WTC11 (cell line): ENCODE measurements at regions not wholly inside any gene's neighbourhood (a gene's known extent, or its start where the extent isn't known, plus 50 kb on each side); places are given as distances from the start of the nearest gene placed in this dataset.
"Not testable (repeated sequence)": the region's sequence is repeated elsewhere in the genome, so short reads cannot be mapped to it uniquely, and the experiment has no call there.

ENCODE experiments used
- ATAC-seq: fragments of 200-7000 bp; cut with Tn5 transposase; 2 replicates; pipeline ENCODE4 v1.10.0; 2021; ENCODE audit warnings: mild to moderate bottlenecking, moderate library complexity
- CTCF ChIA-PET: fragments of 300-600 bp; sonication (Branson Sonifier 250); formaldehyde crosslinking; loops from one replicate; lab custom pipeline; 2021; ENCODE audit warnings: antibody characterized with exemption; lab: Charles Lee
- POLR2A ChIA-PET: fragments of 350-600 bp; sonication (Branson Sonifier 250); formaldehyde crosslinking; loops from one replicate; lab custom pipeline; 2021; ENCODE audit warnings: antibody characterized with exemption; lab: Charles Lee
- DNase-seq: peaks from one replicate; pipeline ENCODE4 v3.0.0; 2021; ENCODE audit warnings: low spot score
- H3K27ac Mint-ChIP-seq: 2 replicates; pipeline ENCODE4 v1.8.0; 2021; ENCODE audit warnings: mixed read lengths
- H3K27me3 Mint-ChIP-seq: 2 replicates; pipeline ENCODE4 v1.8.0; 2021; ENCODE audit warnings: low read depth, mild to moderate bottlenecking, moderate library complexity, mixed read lengths
- H3K36me3 Mint-ChIP-seq: 2 replicates; pipeline ENCODE4 v1.8.0; 2021; ENCODE audit warnings: mixed read lengths
- H3K4me1 Mint-ChIP-seq: 2 replicates; pipeline ENCODE4 v1.8.0; 2022; ENCODE audit warnings: mixed read lengths
- H3K4me3 Mint-ChIP-seq: 2 replicates; pipeline ENCODE4 v1.8.0; 2021; ENCODE audit warnings: mild to moderate bottlenecking, moderate library complexity, mixed read lengths
- H3K9me3 Mint-ChIP-seq: 2 replicates; pipeline ENCODE4 v1.8.0; 2021; ENCODE audit warnings: mixed read lengths
- ATF1 ChIP-seq: sonication (generic); formaldehyde crosslinking; IDR thresholded peaks from 2 replicates; pipeline ENCODE4 v1.8.1; 2023; ENCODE audit warnings: mild to moderate bottlenecking, moderate library complexity, missing genetic modification reagents
- CREB1 ChIP-seq: sonication (generic); formaldehyde crosslinking; IDR thresholded peaks from 2 replicates; pipeline ENCODE4 v1.8.0; 2023; ENCODE audit warnings: mild to moderate bottlenecking, missing genetic modification reagents
- ETV6 ChIP-seq: sonication (generic); formaldehyde crosslinking; IDR thresholded peaks from 2 replicates; pipeline ENCODE4 v1.8.1; 2022; ENCODE audit warnings: mild to moderate bottlenecking, missing genetic modification reagents
- FOXK1 ChIP-seq: sonication (generic); formaldehyde crosslinking; IDR thresholded peaks from 2 replicates; pipeline ENCODE4 v1.8.0; 2022; ENCODE audit warnings: mild to moderate bottlenecking, moderate library complexity, missing genetic modification reagents
- HMGA2 ChIP-seq: fragments of 250-450 bp; sonication (Bioruptor Pico); IDR thresholded peaks from 2 replicates; pipeline ENCODE4 v1.4.0; 2021; ENCODE audit warnings: mild to moderate bottlenecking, moderate library complexity
- IRF2 ChIP-seq: sonication (generic); formaldehyde crosslinking; IDR thresholded peaks from 2 replicates; pipeline ENCODE4 v1.8.0; 2022; ENCODE audit warnings: low read depth, missing genetic modification reagents, borderline replicate concordance
- MXD4 ChIP-seq: fragments of 250-450 bp; sonication (Bioruptor Pico); IDR thresholded peaks from 2 replicates; pipeline ENCODE4 v1.8.0; 2021; ENCODE audit warnings: mild to moderate bottlenecking, moderate library complexity, borderline replicate concordance
- NFE2L1 ChIP-seq: sonication (generic); formaldehyde crosslinking; IDR thresholded peaks from 2 replicates; pipeline ENCODE4 v1.8.1; 2023; ENCODE audit warnings: missing genetic modification reagents
- RORB ChIP-seq: fragments of 250-450 bp; sonication (Bioruptor Pico); IDR thresholded peaks from 2 replicates; pipeline ENCODE4 v1.9.0; 2021; ENCODE audit warnings: mild to moderate bottlenecking
- SOX15 ChIP-seq: fragments of 250-450 bp; sonication (Bioruptor Pico); IDR thresholded peaks from 2 replicates; pipeline ENCODE4 v1.9.0; 2021; ENCODE audit warnings: mild to moderate bottlenecking
- SP1 ChIP-seq: sonication (generic); formaldehyde crosslinking; conservative IDR thresholded peaks from 2 replicates; pipeline ENCODE4 v1.8.1; 2022; ENCODE audit warnings: missing genetic modification reagents
- ZNF232 ChIP-seq: sonication (generic); formaldehyde crosslinking; IDR thresholded peaks from 2 replicates; pipeline ENCODE4 v1.8.0; 2022; ENCODE audit warnings: mild to moderate bottlenecking, missing genetic modification reagents
- ZNF317 ChIP-seq: sonication (generic); formaldehyde crosslinking; IDR thresholded peaks from 2 replicates; pipeline ENCODE4 v1.8.1; 2023; ENCODE audit warnings: low read depth, mild to moderate bottlenecking, moderate library complexity, missing genetic modification reagents, borderline replicate concordance
- TF ChIP-seq, protein P1 (sequence below): sonication (generic); formaldehyde crosslinking; IDR thresholded peaks from 2 replicates; pipeline ENCODE4 v1.8.1; 2023; ENCODE audit warnings: mild to moderate bottlenecking, missing genetic modification reagents, moderate library complexity
- TF ChIP-seq, protein P2 (sequence below): fragments of 250-450 bp; sonication (Bioruptor Pico); conservative IDR thresholded peaks from 2 replicates; pipeline ENCODE4 v1.9.0; 2021; ENCODE audit warnings: mild to moderate bottlenecking
- TF ChIP-seq, protein P3 (sequence below): sonication (generic); formaldehyde crosslinking; IDR thresholded peaks from 2 replicates; pipeline ENCODE4 v1.8.1; 2023; ENCODE audit warnings: mild to moderate bottlenecking, missing genetic modification reagents
- TF ChIP-seq, protein P4 (sequence below): sonication (generic); formaldehyde crosslinking; IDR thresholded peaks from 2 replicates; pipeline ENCODE4 v1.8.1; 2022; ENCODE audit warnings: missing genetic modification reagents, borderline replicate concordance
- TF ChIP-seq, protein P5 (sequence below): sonication (generic); formaldehyde crosslinking; IDR thresholded peaks from 2 replicates; pipeline ENCODE4 v1.8.1; 2022; ENCODE audit warnings: low read depth, missing genetic modification reagents, borderline replicate concordance

DNA sequence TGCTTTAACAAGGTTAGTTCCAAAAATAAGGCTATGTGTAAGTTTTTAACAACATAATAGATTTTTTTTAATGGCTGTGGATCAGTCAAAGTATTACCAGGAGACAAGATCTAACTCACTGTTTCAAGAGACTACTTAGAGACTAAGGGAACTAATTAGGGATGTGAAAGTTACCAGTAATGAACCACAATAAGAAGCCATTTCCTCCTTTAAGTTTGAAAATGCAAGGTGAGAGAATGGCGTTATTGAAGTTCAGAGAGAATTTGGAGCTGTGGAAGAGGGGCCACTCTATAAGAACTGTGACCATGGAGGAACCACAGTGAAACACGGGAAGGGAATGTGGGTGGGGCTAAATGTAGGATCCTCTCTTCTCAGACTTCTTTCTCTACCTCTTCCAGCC is 624.2 kb downstream of the GLUD2 start (continued):
- TF ChIP-seq HMGA2 (CRISPR knock-in tag), result no peak

DNA sequence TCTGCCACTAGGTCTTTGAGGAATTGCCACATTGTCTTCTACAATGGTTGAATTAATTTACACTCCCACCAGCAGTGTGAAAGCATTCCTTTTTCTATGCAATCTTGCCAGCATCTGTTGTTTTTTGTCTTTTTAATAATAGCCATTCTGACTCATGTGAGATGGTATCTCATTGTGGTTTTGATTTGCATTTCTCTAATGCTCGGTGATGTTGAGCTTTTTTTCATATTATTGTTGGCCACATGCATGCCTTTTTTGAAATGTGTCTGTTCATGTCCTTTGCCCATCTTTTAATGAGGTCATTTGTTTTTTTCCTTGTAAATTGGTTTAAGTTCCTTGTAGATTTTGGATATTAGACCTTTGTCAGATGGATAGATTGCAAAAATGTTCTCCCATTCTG is 661.8 kb downstream of the GLUD2 start:
- H3K4me3 Mint-ChIP-seq, ATAC-seq, CTCF ChIA-PET, DNase-seq, H3K4me1 Mint-ChIP-seq, POLR2A ChIA-PET, H3K27ac Mint-ChIP-seq, H3K27me3 Mint-ChIP-seq: not testable (repeated sequence)
- H3K9me3 Mint-ChIP-seq, result peaks cover 29% of the 10 kb centered on the region
- peaks cover 10% of the 10 kb centered on the region for H3K36me3 Mint-ChIP-seq

DNA sequence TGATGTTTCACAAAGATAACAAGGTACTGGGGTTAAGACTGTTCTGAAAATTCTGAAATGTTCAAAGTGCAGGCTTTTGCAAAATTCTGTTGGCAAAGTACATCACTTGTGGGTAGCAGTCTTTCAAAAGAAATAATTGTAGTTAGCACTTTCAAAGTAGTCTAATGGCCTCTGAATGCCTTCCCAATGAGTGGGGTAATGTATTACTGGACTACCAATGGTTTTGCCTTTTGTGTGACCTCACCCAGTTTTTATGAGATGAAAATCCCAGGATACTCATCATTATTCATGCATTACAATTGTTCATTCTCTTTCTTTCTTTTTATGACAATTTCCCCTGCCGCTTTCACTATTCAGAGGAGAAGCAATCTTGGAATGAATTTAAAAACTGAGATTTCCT is 686.1 kb downstream of the GLUD2 start:
- CTCF ChIA-PET, result no interaction called here

DNA sequence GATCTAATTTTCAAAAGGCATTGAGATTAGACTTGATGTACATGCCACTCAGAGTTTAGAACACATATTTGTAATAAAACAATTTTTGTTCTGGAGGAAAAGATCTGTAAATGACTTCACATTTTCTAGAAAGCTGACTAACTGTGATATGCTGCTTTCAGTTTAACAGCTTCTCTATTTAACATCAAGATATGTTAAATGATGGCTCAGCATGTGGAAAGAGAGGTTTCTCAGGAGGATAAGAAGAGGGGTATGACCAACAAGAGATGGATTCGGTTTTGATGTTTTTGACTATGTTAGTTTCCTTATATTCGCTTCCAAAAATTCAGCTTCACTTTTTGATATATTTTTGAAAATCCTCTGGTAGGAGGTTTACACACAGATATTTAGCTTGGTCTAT is 698.7 kb downstream of the GLUD2 start:
- Mint-ChIP-seq H3K4me1 (no peaks in the 10 kb centered on the region), H3K9me3 (peaks cover 8% of the 10 kb centered on the region; the same call in 1 of the 2 replicates), H3K27ac (no peak overlapping the region), H3K4me3 (no peak overlapping the region), H3K36me3 (no peaks in the 10 kb centered on the region; the same call in 1 of the 2 replicates), H3K27me3 (no peaks in the 10 kb centered on the region)
- ATAC-seq, result no peak
- CTCF ChIA-PET, result no interaction called here
- no peak for DNase-seq
- POLR2A ChIA-PET, result no interaction called here
- no peak for TF ChIP-seq FOXK1 (CRISPR knock-in tag)
- no peak for TF ChIP-seq SOX15
- TF ChIP-seq SP1 (CRISPR knock-in tag), result no peak
- TF ChIP-seq ETV6 (CRISPR knock-in tag), result no peak
- no peak for TF ChIP-seq ZNF232 (CRISPR knock-in tag)
- TF ChIP-seq, protein P1, sequence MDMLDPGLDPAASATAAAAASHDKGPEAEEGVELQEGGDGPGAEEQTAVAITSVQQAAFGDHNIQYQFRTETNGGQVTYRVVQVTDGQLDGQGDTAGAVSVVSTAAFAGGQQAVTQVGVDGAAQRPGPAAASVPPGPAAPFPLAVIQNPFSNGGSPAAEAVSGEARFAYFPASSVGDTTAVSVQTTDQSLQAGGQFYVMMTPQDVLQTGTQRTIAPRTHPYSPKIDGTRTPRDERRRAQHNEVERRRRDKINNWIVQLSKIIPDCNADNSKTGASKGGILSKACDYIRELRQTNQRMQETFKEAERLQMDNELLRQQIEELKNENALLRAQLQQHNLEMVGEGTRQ (CRISPR knock-in tag), result no peak
- no peak for TF ChIP-seq ZNF317 (CRISPR knock-in tag)
- no peak for TF ChIP-seq CREB1 (CRISPR knock-in tag)

More for the DNA sequence above, 686.1 kb downstream of the GLUD2 start:
- ATAC-seq, result no peak
- Mint-ChIP-seq H3K4me3 (no peak overlapping the region), H3K4me1 (no peaks in the 10 kb centered on the region), H3K27me3 (no peaks in the 10 kb centered on the region; the same call in 1 of the 2 replicates), H3K27ac (no peak overlapping the region), H3K9me3 (no peaks in the 10 kb centered on the region), H3K36me3 (no peaks in the 10 kb centered on the region)
- TF ChIP-seq, protein P2, sequence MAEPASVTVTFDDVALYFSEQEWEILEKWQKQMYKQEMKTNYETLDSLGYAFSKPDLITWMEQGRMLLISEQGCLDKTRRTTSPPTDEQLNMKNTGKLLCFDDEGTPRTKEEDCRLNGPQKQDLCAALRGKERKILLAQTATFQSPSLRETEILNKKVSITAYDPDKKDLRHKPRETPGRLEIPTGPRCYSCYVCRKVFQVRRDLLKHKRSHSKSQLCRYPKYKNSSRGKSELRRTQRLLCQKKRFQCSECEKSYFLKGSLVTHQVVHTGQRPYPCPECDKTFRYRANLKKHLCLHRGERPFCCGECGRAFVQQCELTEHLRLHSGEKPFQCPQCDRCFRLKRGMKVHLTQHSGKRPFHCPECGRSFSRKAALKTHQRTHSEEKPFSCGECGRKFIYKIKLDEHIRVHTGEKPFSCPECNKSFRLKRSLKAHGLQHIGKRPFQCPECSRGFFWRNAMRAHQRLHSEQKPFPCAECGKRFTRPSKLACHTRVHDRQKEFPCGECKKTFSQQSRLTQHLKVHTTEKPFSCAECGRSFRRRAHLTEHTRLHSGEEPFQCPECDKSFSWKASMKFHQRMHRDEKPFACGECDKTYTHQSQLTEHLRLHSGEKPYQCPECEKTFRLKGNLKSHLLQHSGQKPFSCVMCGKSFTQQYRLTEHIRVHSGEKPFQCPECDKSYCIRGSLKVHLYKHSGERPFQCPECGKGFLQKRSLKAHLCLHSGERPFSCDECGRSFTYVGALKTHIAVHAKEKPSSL (CRISPR knock-in tag), result no peak
- TF ChIP-seq, protein P3, sequence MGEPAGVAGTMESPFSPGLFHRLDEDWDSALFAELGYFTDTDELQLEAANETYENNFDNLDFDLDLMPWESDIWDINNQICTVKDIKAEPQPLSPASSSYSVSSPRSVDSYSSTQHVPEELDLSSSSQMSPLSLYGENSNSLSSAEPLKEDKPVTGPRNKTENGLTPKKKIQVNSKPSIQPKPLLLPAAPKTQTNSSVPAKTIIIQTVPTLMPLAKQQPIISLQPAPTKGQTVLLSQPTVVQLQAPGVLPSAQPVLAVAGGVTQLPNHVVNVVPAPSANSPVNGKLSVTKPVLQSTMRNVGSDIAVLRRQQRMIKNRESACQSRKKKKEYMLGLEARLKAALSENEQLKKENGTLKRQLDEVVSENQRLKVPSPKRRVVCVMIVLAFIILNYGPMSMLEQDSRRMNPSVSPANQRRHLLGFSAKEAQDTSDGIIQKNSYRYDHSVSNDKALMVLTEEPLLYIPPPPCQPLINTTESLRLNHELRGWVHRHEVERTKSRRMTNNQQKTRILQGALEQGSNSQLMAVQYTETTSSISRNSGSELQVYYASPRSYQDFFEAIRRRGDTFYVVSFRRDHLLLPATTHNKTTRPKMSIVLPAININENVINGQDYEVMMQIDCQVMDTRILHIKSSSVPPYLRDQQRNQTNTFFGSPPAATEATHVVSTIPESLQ (CRISPR knock-in tag), result no peak
- TF ChIP-seq ZNF317 (CRISPR knock-in tag), result no peak
- no peak for TF ChIP-seq MXD4 (CRISPR knock-in tag)
- TF ChIP-seq RORB (CRISPR knock-in tag), result no peak
- TF ChIP-seq, protein P4, sequence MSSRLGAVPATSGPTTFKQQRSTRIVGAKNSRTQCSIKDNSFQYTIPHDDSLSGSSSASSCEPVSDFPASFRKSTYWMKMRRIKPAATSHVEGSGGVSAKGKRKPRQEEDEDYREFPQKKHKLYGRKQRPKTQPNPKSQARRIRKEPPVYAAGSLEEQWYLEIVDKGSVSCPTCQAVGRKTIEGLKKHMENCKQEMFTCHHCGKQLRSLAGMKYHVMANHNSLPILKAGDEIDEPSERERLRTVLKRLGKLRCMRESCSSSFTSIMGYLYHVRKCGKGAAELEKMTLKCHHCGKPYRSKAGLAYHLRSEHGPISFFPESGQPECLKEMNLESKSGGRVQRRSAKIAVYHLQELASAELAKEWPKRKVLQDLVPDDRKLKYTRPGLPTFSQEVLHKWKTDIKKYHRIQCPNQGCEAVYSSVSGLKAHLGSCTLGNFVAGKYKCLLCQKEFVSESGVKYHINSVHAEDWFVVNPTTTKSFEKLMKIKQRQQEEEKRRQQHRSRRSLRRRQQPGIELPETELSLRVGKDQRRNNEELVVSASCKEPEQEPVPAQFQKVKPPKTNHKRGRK (CRISPR knock-in tag), result no peak
- TF ChIP-seq FOXK1 (CRISPR knock-in tag), result no peak
- no peak for TF ChIP-seq NFE2L1 (CRISPR knock-in tag)
- no peak for TF ChIP-seq IRF2 (CRISPR knock-in tag)
- TF ChIP-seq ETV6 (CRISPR knock-in tag), result no peak
- TF ChIP-seq, protein P5, sequence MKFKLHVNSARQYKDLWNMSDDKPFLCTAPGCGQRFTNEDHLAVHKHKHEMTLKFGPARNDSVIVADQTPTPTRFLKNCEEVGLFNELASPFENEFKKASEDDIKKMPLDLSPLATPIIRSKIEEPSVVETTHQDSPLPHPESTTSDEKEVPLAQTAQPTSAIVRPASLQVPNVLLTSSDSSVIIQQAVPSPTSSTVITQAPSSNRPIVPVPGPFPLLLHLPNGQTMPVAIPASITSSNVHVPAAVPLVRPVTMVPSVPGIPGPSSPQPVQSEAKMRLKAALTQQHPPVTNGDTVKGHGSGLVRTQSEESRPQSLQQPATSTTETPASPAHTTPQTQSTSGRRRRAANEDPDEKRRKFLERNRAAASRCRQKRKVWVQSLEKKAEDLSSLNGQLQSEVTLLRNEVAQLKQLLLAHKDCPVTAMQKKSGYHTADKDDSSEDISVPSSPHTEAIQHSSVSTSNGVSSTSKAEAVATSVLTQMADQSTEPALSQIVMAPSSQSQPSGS (CRISPR knock-in tag), result no peak
- TF ChIP-seq SOX15, result no peak
- no peak for TF ChIP-seq ATF1 (CRISPR knock-in tag)
- DNase-seq, result no peak
- POLR2A ChIA-PET, result no interaction called here
